HG03103 (cell line): ENCODE measurements at regions not wholly inside any gene's neighbourhood (a gene's known extent, or its start where the extent isn't known, plus 50 kb on each side); places are given as distances from the start of the nearest gene placed in this dataset.

Experiments
- ATAC-seq: cut with Tn5 transposase; IDR thresholded peaks from one replicate; pipeline ENCODE4 v1.9.1; 2021; ENCODE audit warnings: low read depth; ENCODE audit not compliant: unreplicated experiment

- ATAC-seq = no peak
Observed at GRCh38 chr1:201609661-201610318, 70.9 kb downstream of the NAV1 start.

- ATAC-seq = no peak
Observed at GRCh38 chr1:201610858-201611257, 71.9 kb downstream of the NAV1 start.

GRCh38 chr1:201612645-201613044, 73.7 kb downstream of the NAV1 start:
- ATAC-seq = no peak

- no peak for ATAC-seq
Observed at GRCh38 chr1:201614262-201615015, 75.5 kb downstream of the NAV1 start.

GRCh38 chr1:201617157-201617556, 78.2 kb downstream of the NAV1 start:
- no peak for ATAC-seq

- ATAC-seq = no peak
Observed at GRCh38 chr1:201618389-201618788, 79.5 kb downstream of the NAV1 start.

- ATAC-seq = no peak
Observed at GRCh38 chr1:201618905-201619304, 80.0 kb downstream of the NAV1 start.

- ATAC-seq = no peak
Observed at GRCh38 chr1:201619513-201619912, 80.6 kb downstream of the NAV1 start.

GRCh38 chr1:201622353-201622752, 83.4 kb downstream of the NAV1 start:
- no peak for ATAC-seq

- ATAC-seq = no peak
Observed at GRCh38 chr1:201622824-201623223, 83.9 kb downstream of the NAV1 start.

- no peak for ATAC-seq
Observed at GRCh38 chr1:201624741-201625225, 85.9 kb downstream of the NAV1 start.

GRCh38 chr1:201625226-201625761, 86.4 kb downstream of the NAV1 start:
- no peak for ATAC-seq

- no peak for ATAC-seq
Observed at GRCh38 chr1:201625851-201626251, 86.9 kb downstream of the NAV1 start.

GRCh38 chr1:201626629-201627275, 87.8 kb downstream of the NAV1 start:
- ATAC-seq = no peak

- no peak for ATAC-seq
Observed at GRCh38 chr1:201628490-201628889, 89.6 kb downstream of the NAV1 start.

GRCh38 chr1:201630582-201630981, 91.7 kb downstream of the NAV1 start:
- no peak for ATAC-seq

GRCh38 chr1:201631037-201631436, 92.1 kb downstream of the NAV1 start:
- ATAC-seq = no peak

- ATAC-seq = no peak
Observed at GRCh38 chr1:201632364-201632952, 93.5 kb downstream of the NAV1 start.

- no peak for ATAC-seq
Observed at GRCh38 chr1:201633297-201633696, 94.4 kb downstream of the NAV1 start.

GRCh38 chr1:201633811-201634210, 94.9 kb downstream of the NAV1 start:
- no peak for ATAC-seq

GRCh38 chr1:201634261-201634660, 95.3 kb downstream of the NAV1 start:
- ATAC-seq = no peak
